Activated CD4-positive, alpha-beta memory T cell treated with anti-CD3 and anti-CD28 coated beads for 36 hours (primary cell): ENCODE measurements at regions not wholly inside any gene's neighbourhood (a gene's known extent, or its start where the extent isn't known, plus 50 kb on each side); places are given as distances from the start of the nearest gene placed in this dataset.

Experiments used
- CTCF ChIA-PET: fragments of 350-600 bp; sonication (Branson Sonifier 250); formaldehyde crosslinking; loops from one replicate; lab custom pipeline; 2021; ENCODE audit warnings: antibody characterized with exemption, inconsistent platforms; lab: Charles Lee
- POLR2A ChIA-PET: fragments of 350-600 bp; sonication (Branson Sonifier 250); formaldehyde crosslinking; loops from one replicate; lab custom pipeline; 2021; ENCODE audit warnings: antibody characterized with exemption; lab: Charles Lee
- DNase-seq: peaks from one replicate; pipeline ENCODE4 v3.0.0-alpha.2; 2020
- H3K27ac Mint-ChIP-seq: one replicate; pipeline ENCODE4 v1.8.0; 2021; ENCODE audit warnings: mixed read lengths
- H3K27me3 Mint-ChIP-seq: one replicate; pipeline ENCODE4 v1.8.0; 2021; ENCODE audit warnings: mixed read lengths
- H3K36me3 Mint-ChIP-seq: one replicate; pipeline ENCODE4 v1.8.0; 2021; ENCODE audit warnings: mixed read lengths
- H3K4me1 Mint-ChIP-seq: one replicate; pipeline ENCODE4 v1.8.0; 2021; ENCODE audit warnings: low read depth, mixed read lengths
- H3K4me3 Mint-ChIP-seq: one replicate; pipeline ENCODE4 v1.8.0; 2021; ENCODE audit warnings: mild to moderate bottlenecking, mixed read lengths
- H3K9me3 Mint-ChIP-seq: one replicate; pipeline ENCODE4 v1.8.0; 2021; ENCODE audit warnings: mixed read lengths
- intact Hi-C: fragments of 100-400 bp; cut with micrococcal nuclease; formaldehyde crosslinking; loops from one replicate; pipeline ENCODE4 v1.15.1; 2023

- no peak overlapping the region for H3K27ac Mint-ChIP-seq
- POLR2A ChIA-PET = interaction anchor here (0.6 kb wide), 1 partner anchor 322 kb away, joined by 4 read pairs; no protein-coding TSS in a partner anchor
- CTCF ChIA-PET = interaction anchor here (0.6 kb wide), 1 partner anchor 370 kb away, joined by 3 read pairs; no protein-coding TSS in a partner anchor
- H3K4me3 Mint-ChIP-seq = no peak overlapping the region
- intact Hi-C loops = no loop called here
- no peak for DNase-seq
- H3K4me1 Mint-ChIP-seq = no peaks in the 10 kb centered on the region
- H3K9me3 Mint-ChIP-seq = peaks cover 1% of the 10 kb centered on the region
- H3K36me3 Mint-ChIP-seq = no peaks in the 10 kb centered on the region
- no peaks in the 10 kb centered on the region for H3K27me3 Mint-ChIP-seq
Measured at GRCh38 chr14:98633380-98633779, 638.6 kb downstream of the BCL11B start.

- Mint-ChIP-seq H3K36me3 (no peaks in the 10 kb centered on the region), H3K27ac (no peak overlapping the region), H3K4me1 (no peaks in the 10 kb centered on the region), H3K4me3 (no peak overlapping the region), H3K27me3 (no peaks in the 10 kb centered on the region), H3K9me3 (no peaks in the 10 kb centered on the region)
- ChIA-PET POLR2A (interaction anchor here (0.6 kb wide), 1 partner anchor 323 kb away, joined by 4 read pairs; no protein-coding TSS in a partner anchor), CTCF (no interaction called here)
- no peak for DNase-seq
- intact Hi-C loops = no loop called here
Measured at GRCh38 chr14:98634043-98634820, 637.8 kb downstream of the BCL11B start.

GRCh38 chr14:98638366-98638765 lies 633.6 kb downstream of the BCL11B start:
- intact Hi-C loops = no loop called here
- Mint-ChIP-seq H3K36me3 (no peaks in the 10 kb centered on the region), H3K9me3 (peaks cover 2% of the 10 kb centered on the region), H3K27ac (no peak overlapping the region), H3K27me3 (no peaks in the 10 kb centered on the region), H3K4me1 (no peaks in the 10 kb centered on the region), H3K4me3 (no peak overlapping the region)
- POLR2A ChIA-PET = no interaction called here
- no peak for DNase-seq
- CTCF ChIA-PET = no interaction called here

GRCh38 chr14:98647754-98648153 lies 624.2 kb downstream of the BCL11B start:
- POLR2A ChIA-PET = interaction anchor here (0.6 kb wide), 1 partner anchor 100 kb away, joined by 3 read pairs; no protein-coding TSS in a partner anchor
- Mint-ChIP-seq H3K9me3 (no peaks in the 10 kb centered on the region), H3K27ac (no peak overlapping the region), H3K4me3 (no peak overlapping the region), H3K27me3 (no peaks in the 10 kb centered on the region), H3K4me1 (no peaks in the 10 kb centered on the region), H3K36me3 (no peaks in the 10 kb centered on the region)
- intact Hi-C loops = no loop called here
- CTCF ChIA-PET = no interaction called here
- no peak for DNase-seq

GRCh38 chr14:98651037-98651436 lies 621.0 kb downstream of the BCL11B start:
- Mint-ChIP-seq H3K4me3 (no peak overlapping the region), H3K4me1 (no peaks in the 10 kb centered on the region), H3K27me3 (no peaks in the 10 kb centered on the region), H3K9me3 (peaks cover 11% of the 10 kb centered on the region), H3K36me3 (peaks cover 6% of the 10 kb centered on the region), H3K27ac (no peak overlapping the region)
- ChIA-PET POLR2A (no interaction called here), CTCF (no interaction called here)
- DNase-seq = no peak
- intact Hi-C loops = no loop called here

GRCh38 chr14:98665007-98665406 lies 607.0 kb downstream of the BCL11B start:
- CTCF ChIA-PET = no interaction called here
- intact Hi-C loops = no loop called here
- peaks cover 4% of the 10 kb centered on the region for H3K4me1 Mint-ChIP-seq
- H3K36me3 Mint-ChIP-seq = no peaks in the 10 kb centered on the region
- H3K4me3 Mint-ChIP-seq = no peak overlapping the region
- no peaks in the 10 kb centered on the region for H3K9me3 Mint-ChIP-seq
- no peak overlapping the region for H3K27ac Mint-ChIP-seq
- DNase-seq = no peak
- POLR2A ChIA-PET = no interaction called here
- no peaks in the 10 kb centered on the region for H3K27me3 Mint-ChIP-seq

- intact Hi-C loops = no loop called here
- H3K36me3 Mint-ChIP-seq = no peaks in the 10 kb centered on the region
- peaks cover 4% of the 10 kb centered on the region for H3K4me1 Mint-ChIP-seq
- no peaks in the 10 kb centered on the region for H3K9me3 Mint-ChIP-seq
- H3K27ac Mint-ChIP-seq = no peak overlapping the region
- DNase-seq = no peak
- H3K27me3 Mint-ChIP-seq = no peaks in the 10 kb centered on the region
- H3K4me3 Mint-ChIP-seq = no peak overlapping the region
- CTCF ChIA-PET = no interaction called here
- POLR2A ChIA-PET = no interaction called here
Measured at GRCh38 chr14:98666545-98666944, 605.5 kb downstream of the BCL11B start.

GRCh38 chr14:98682033-98682432 lies 590.0 kb downstream of the BCL11B start:
- ChIA-PET CTCF (no interaction called here), POLR2A (no interaction called here)
- H3K9me3 Mint-ChIP-seq = peaks cover 4% of the 10 kb centered on the region
- H3K36me3 Mint-ChIP-seq = peaks cover 3% of the 10 kb centered on the region
- H3K27ac Mint-ChIP-seq = no peak overlapping the region
- no peak overlapping the region for H3K4me3 Mint-ChIP-seq
- no peaks in the 10 kb centered on the region for H3K27me3 Mint-ChIP-seq
- H3K4me1 Mint-ChIP-seq = no peaks in the 10 kb centered on the region
- intact Hi-C loops = no loop called here
- no peak for DNase-seq

GRCh38 chr14:98682726-98683125 lies 589.3 kb downstream of the BCL11B start:
- no peak for DNase-seq
- intact Hi-C loops = no loop called here
- Mint-ChIP-seq H3K27me3 (no peaks in the 10 kb centered on the region), H3K4me1 (no peaks in the 10 kb centered on the region), H3K9me3 (peaks cover 4% of the 10 kb centered on the region), H3K4me3 (no peak overlapping the region), H3K27ac (no peak overlapping the region), H3K36me3 (peaks cover 3% of the 10 kb centered on the region)
- ChIA-PET CTCF (no interaction called here), POLR2A (no interaction called here)

GRCh38 chr14:98684468-98684867 lies 587.5 kb downstream of the BCL11B start:
- intact Hi-C loops = no loop called here
- H3K9me3 Mint-ChIP-seq = no peaks in the 10 kb centered on the region
- CTCF ChIA-PET = no interaction called here

GRCh38 chr14:98685725-98686124 lies 586.3 kb downstream of the BCL11B start:
- Mint-ChIP-seq H3K27me3 (no peaks in the 10 kb centered on the region), H3K9me3 (no peaks in the 10 kb centered on the region), H3K4me1 (no peaks in the 10 kb centered on the region), H3K4me3 (no peak overlapping the region), H3K27ac (no peak overlapping the region), H3K36me3 (no peaks in the 10 kb centered on the region)
- DNase-seq = no peak
- ChIA-PET CTCF (no interaction called here), POLR2A (no interaction called here)
- intact Hi-C loops = no loop called here

More at GRCh38 chr14:98684468-98684867, 587.5 kb downstream of the BCL11B start:
- POLR2A ChIA-PET = no interaction called here
- no peaks in the 10 kb centered on the region for H3K4me1 Mint-ChIP-seq
- H3K27me3 Mint-ChIP-seq = no peaks in the 10 kb centered on the region
- no peaks in the 10 kb centered on the region for H3K36me3 Mint-ChIP-seq
- DNase-seq = no peak
- H3K27ac Mint-ChIP-seq = no peak overlapping the region
- no peak overlapping the region for H3K4me3 Mint-ChIP-seq

GRCh38 chr14:98688446-98688845 lies 583.6 kb downstream of the BCL11B start:
- H3K9me3 Mint-ChIP-seq = no peaks in the 10 kb centered on the region
- H3K27ac Mint-ChIP-seq = no peak overlapping the region
- H3K4me3 Mint-ChIP-seq = no peak overlapping the region
- no peaks in the 10 kb centered on the region for H3K4me1 Mint-ChIP-seq
- DNase-seq = no peak
- no peaks in the 10 kb centered on the region for H3K36me3 Mint-ChIP-seq
- ChIA-PET CTCF (no interaction called here), POLR2A (no interaction called here)
- H3K27me3 Mint-ChIP-seq = no peaks in the 10 kb centered on the region
- intact Hi-C loops = no loop called here

GRCh38 chr14:98689951-98690350 lies 582.0 kb downstream of the BCL11B start:
- POLR2A ChIA-PET = no interaction called here
- intact Hi-C loops = no loop called here
- Mint-ChIP-seq H3K27me3 (no peaks in the 10 kb centered on the region), H3K9me3 (no peaks in the 10 kb centered on the region), H3K4me3 (no peak overlapping the region), H3K4me1 (no peaks in the 10 kb centered on the region), H3K36me3 (no peaks in the 10 kb centered on the region), H3K27ac (no peak overlapping the region)
- CTCF ChIA-PET = no interaction called here
- DNase-seq = no peak
